ENCODE measurements at regions not wholly inside any gene's neighbourhood (a gene's known extent, or its start where the extent isn't known, plus 50 kb on each side); places are given as distances from the start of the nearest gene placed in this dataset.
A peak's percentile ranks its signal among the peaks of the same experiment; 100 is the strongest.

- TF ChIP-seq CTCF (IDR thresholded peaks at IDR 0.05; ENCODE audit: insufficient read depth, low read length, poor library complexity, severe bottlenecking) = no peak
- H3K27me3 ChIP-seq (replicated peaks; ENCODE audit: control insufficient read depth, insufficient read depth, low read length) = no peaks in the 10 kb centered on the region
- no peak for DNase-seq (ENCODE audit: extremely low read depth, insufficient read length)
- H3K36me3 ChIP-seq (ENCODE audit: control insufficient read depth, insufficient read depth, low read length) = no peaks in the 10 kb centered on the region
- H3K4me3 ChIP-seq (replicated peaks; ENCODE audit: low read depth, low read length) = no peak overlapping the region
Observed at GRCh38 chr2:8111193-8111592, 570.7 kb upstream of the ID2 start.

GRCh38 chr2:8115456-8115855, 566.4 kb upstream of the ID2 start:
- no peak overlapping the region for H3K4me3 ChIP-seq (replicated peaks; ENCODE audit: low read depth, low read length)
- DNase-seq (ENCODE audit: extremely low read depth, insufficient read length) = no peak
- H3K36me3 ChIP-seq (ENCODE audit: control insufficient read depth, insufficient read depth, low read length) = no peaks in the 10 kb centered on the region
- H3K27me3 ChIP-seq (replicated peaks; ENCODE audit: control insufficient read depth, insufficient read depth, low read length) = no peaks in the 10 kb centered on the region
- no peak for TF ChIP-seq CTCF (IDR thresholded peaks at IDR 0.05; ENCODE audit: insufficient read depth, low read length, poor library complexity, severe bottlenecking)

GRCh38 chr2:8115966-8116365, 565.9 kb upstream of the ID2 start:
- no peaks in the 10 kb centered on the region for H3K36me3 ChIP-seq (ENCODE audit: control insufficient read depth, insufficient read depth, low read length)
- DNase-seq (ENCODE audit: extremely low read depth, insufficient read length) = no peak
- H3K4me3 ChIP-seq (replicated peaks; ENCODE audit: low read depth, low read length) = no peak overlapping the region

GRCh38 chr2:8116661-8117060, 565.2 kb upstream of the ID2 start:
- peak; percentile 59 for DNase-seq (ENCODE audit: extremely low read depth, insufficient read length)
- H3K4me3 ChIP-seq (replicated peaks; ENCODE audit: low read depth, low read length) = no peak overlapping the region
- no peaks in the 10 kb centered on the region for H3K36me3 ChIP-seq (ENCODE audit: control insufficient read depth, insufficient read depth, low read length)
- H3K27me3 ChIP-seq (replicated peaks; ENCODE audit: control insufficient read depth, insufficient read depth, low read length) = no peaks in the 10 kb centered on the region
- no peak for TF ChIP-seq CTCF (IDR thresholded peaks at IDR 0.05; ENCODE audit: insufficient read depth, low read length, poor library complexity, severe bottlenecking)

More at GRCh38 chr2:8115966-8116365, 565.9 kb upstream of the ID2 start:
- H3K27me3 ChIP-seq (replicated peaks; ENCODE audit: control insufficient read depth, insufficient read depth, low read length) = no peaks in the 10 kb centered on the region
- no peak for TF ChIP-seq CTCF (IDR thresholded peaks at IDR 0.05; ENCODE audit: insufficient read depth, low read length, poor library complexity, severe bottlenecking)

GRCh38 chr2:8118940-8119781, 562.7 kb upstream of the ID2 start:
- no peak overlapping the region for H3K4me3 ChIP-seq (replicated peaks; ENCODE audit: low read depth, low read length)
- no peak for TF ChIP-seq CTCF (IDR thresholded peaks at IDR 0.05; ENCODE audit: insufficient read depth, low read length, poor library complexity, severe bottlenecking)
- no peaks in the 10 kb centered on the region for H3K36me3 ChIP-seq (ENCODE audit: control insufficient read depth, insufficient read depth, low read length)
- DNase-seq (ENCODE audit: extremely low read depth, insufficient read length) = no peak
- H3K27me3 ChIP-seq (replicated peaks; ENCODE audit: control insufficient read depth, insufficient read depth, low read length) = no peaks in the 10 kb centered on the region
